CD4-positive, alpha-beta T cell treated with Interleukin-2 at 100 ng/mL for 4 hours (primary cell): ENCODE measurements at regions not wholly inside any gene's neighbourhood (a gene's known extent, or its start where the extent isn't known, plus 50 kb on each side); places are given as distances from the start of the nearest gene placed in this dataset.

Source experiments
- DNase-seq: peaks from one replicate; pipeline ENCODE4 v3.0.0-alpha.2; 2020; ENCODE audit warnings: low spot score

- no peak for DNase-seq
These were observed 605.1 kb upstream of the KLF4 start for GRCh38 chr9:108094676-108094993.

GRCh38 chr9:108093773-108094675 lies 604.5 kb upstream of the KLF4 start:
- DNase-seq, result no peak

- DNase-seq, result no peak
These were observed 599.3 kb upstream of the KLF4 start for GRCh38 chr9:108088916-108089315.

GRCh38 chr9:108087781-108088180 lies 598.2 kb upstream of the KLF4 start:
- no peak for DNase-seq

GRCh38 chr9:108086624-108087023 lies 597.1 kb upstream of the KLF4 start:
- no peak for DNase-seq

GRCh38 chr9:108085294-108085693 lies 595.7 kb upstream of the KLF4 start:
- no peak for DNase-seq

GRCh38 chr9:108083796-108084352 lies 594.3 kb upstream of the KLF4 start:
- DNase-seq, result no peak

GRCh38 chr9:108083160-108083750 lies 593.7 kb upstream of the KLF4 start:
- DNase-seq, result no peak

GRCh38 chr9:108081112-108081511 lies 591.5 kb upstream of the KLF4 start:
- no peak for DNase-seq

- DNase-seq, result no peak
These were observed 590.7 kb upstream of the KLF4 start for GRCh38 chr9:108080285-108080684.

- DNase-seq, result no peak
These were observed 589.2 kb upstream of the KLF4 start for GRCh38 chr9:108078811-108079210.

GRCh38 chr9:108078375-108078774 lies 588.8 kb upstream of the KLF4 start:
- DNase-seq, result no peak

- DNase-seq, result no peak
These were observed 588.0 kb upstream of the KLF4 start for GRCh38 chr9:108077556-108077955.

GRCh38 chr9:108074900-108075299 lies 585.3 kb upstream of the KLF4 start:
- no peak for DNase-seq

GRCh38 chr9:108073823-108074222 lies 584.3 kb upstream of the KLF4 start:
- no peak for DNase-seq

- DNase-seq, result no peak
These were observed 583.2 kb upstream of the KLF4 start for GRCh38 chr9:108072740-108073139.

- no peak for DNase-seq
These were observed 581.3 kb upstream of the KLF4 start for GRCh38 chr9:108070861-108071260.

- DNase-seq, result no peak
These were observed 580.4 kb upstream of the KLF4 start for GRCh38 chr9:108069991-108070390.

- DNase-seq, result no peak
These were observed 573.1 kb upstream of the KLF4 start for GRCh38 chr9:108062680-108063079.

GRCh38 chr9:108060175-108060574 lies 570.6 kb upstream of the KLF4 start:
- no peak for DNase-seq

- DNase-seq, result no peak
These were observed 568.7 kb upstream of the KLF4 start for GRCh38 chr9:108058135-108058814.

GRCh38 chr9:108057421-108058134 lies 568.0 kb upstream of the KLF4 start:
- no peak for DNase-seq
